Calu3 (cell line): ENCODE measurements at regions not wholly inside any gene's neighbourhood (a gene's known extent, or its start where the extent isn't known, plus 50 kb on each side); places are given as distances from the start of the nearest gene placed in this dataset.

Experiments
- BruUV-seq: library from RNA; stranded (reverse); fragments of 400-500 nt; replicated peaks from 2 replicates; lab custom pipeline; 2021; lab: Mats Ljungman, UMichigan
- CTCF ChIA-PET: fragments of 300-600 bp; sonication (Branson Sonifier 250); formaldehyde crosslinking; loops from one replicate; lab custom pipeline; 2022; ENCODE audit warnings: antibody characterized with exemption; lab: Charles Lee
- DNase-seq: peaks from one replicate; pipeline ENCODE4 v3.0.0; 2022
- H3K27ac Mint-ChIP-seq: one replicate; pipeline ENCODE4 v1.8.0; 2022; ENCODE audit warnings: mixed read lengths; ENCODE audit not compliant: unreplicated experiment
- H3K27me3 Mint-ChIP-seq: one replicate; pipeline ENCODE4 v1.8.0; 2022; ENCODE audit warnings: mixed read lengths; ENCODE audit not compliant: unreplicated experiment
- H3K36me3 Mint-ChIP-seq: one replicate; pipeline ENCODE4 v1.8.0; 2022; ENCODE audit warnings: mild to moderate bottlenecking, moderate library complexity, mixed read lengths; ENCODE audit not compliant: insufficient read depth, unreplicated experiment
- H3K4me1 Mint-ChIP-seq: one replicate; pipeline ENCODE4 v1.8.0; 2022; ENCODE audit warnings: mild to moderate bottlenecking, low read depth, mixed read lengths; ENCODE audit not compliant: unreplicated experiment
- H3K4me3 Mint-ChIP-seq: one replicate; pipeline ENCODE4 v1.8.0; 2022; ENCODE audit warnings: mild to moderate bottlenecking, low read depth, moderate library complexity, mixed read lengths; ENCODE audit not compliant: unreplicated experiment
- H3K9me3 Mint-ChIP-seq: one replicate; pipeline ENCODE4 v1.8.0; 2022; ENCODE audit warnings: low read depth, mixed read lengths; ENCODE audit not compliant: unreplicated experiment
- CTCF ChIP-seq: fragments of 200-600 bp; IDR thresholded peaks from one replicate; pipeline ENCODE4 v1.8.0; 2022; ENCODE audit warnings: antibody characterized with exemption; ENCODE audit not compliant: unreplicated experiment
- intact Hi-C: fragments of 100-400 bp; cut with micrococcal nuclease; formaldehyde crosslinking; loops from one replicate; pipeline ENCODE4 v1.10.0; 2022; ENCODE audit not compliant: unreplicated experiment

- Mint-ChIP-seq H3K27ac (no peak overlapping the region), H3K9me3 (peaks cover 3% of the 10 kb centered on the region)
Observed at GRCh38 chr13:52932649-52933048, 84.2 kb upstream of the PCDH8 start.

GRCh38 chr13:52931539-52932431, 83.3 kb upstream of the PCDH8 start:
- H3K27ac Mint-ChIP-seq: no peak overlapping the region
- H3K9me3 Mint-ChIP-seq: peaks cover 3% of the 10 kb centered on the region
- intact Hi-C loops: no loop called here
- CTCF ChIA-PET: no interaction called here
- no peak overlapping the region for H3K4me3 Mint-ChIP-seq
- no peak for DNase-seq
- H3K27me3 Mint-ChIP-seq: peaks cover 48% of the 10 kb centered on the region
- no TSS peak for BruUV-seq
- H3K4me1 Mint-ChIP-seq: no peaks in the 10 kb centered on the region
- no peak for TF ChIP-seq CTCF
- H3K36me3 Mint-ChIP-seq: no peaks in the 10 kb centered on the region

More at GRCh38 chr13:52932649-52933048, 84.2 kb upstream of the PCDH8 start:
- Mint-ChIP-seq H3K27me3 (peaks cover 46% of the 10 kb centered on the region), H3K36me3 (no peaks in the 10 kb centered on the region), H3K4me1 (no peaks in the 10 kb centered on the region), H3K4me3 (no peak overlapping the region)
- intact Hi-C loops: no loop called here
- no peak for DNase-seq
- no TSS peak for BruUV-seq
- TF ChIP-seq CTCF: no peak
- CTCF ChIA-PET: no interaction called here

DNA sequence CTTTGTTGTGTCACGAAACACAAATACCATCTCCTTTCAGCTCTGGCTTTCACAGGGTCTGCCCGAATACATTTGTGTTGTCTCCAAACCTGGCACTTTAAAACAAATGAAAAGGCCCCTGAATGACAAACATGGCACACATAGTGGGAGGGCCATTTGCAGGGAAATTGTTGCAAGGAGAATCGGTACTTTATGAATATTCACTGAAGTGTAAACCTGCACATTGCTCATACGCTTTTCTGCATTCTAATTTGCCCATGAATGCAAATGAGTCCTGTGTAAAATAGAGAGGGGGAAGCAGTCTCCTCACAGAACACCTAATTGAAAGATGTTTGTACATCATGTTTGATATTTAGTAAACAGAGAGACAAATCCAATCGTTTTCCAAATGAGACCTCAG, 82.7 kb upstream of the PCDH8 start:
- Mint-ChIP-seq H3K4me1 (no peaks in the 10 kb centered on the region), H3K36me3 (no peaks in the 10 kb centered on the region)
- BruUV-seq: no TSS peak

GRCh38 chr13:52929846-52930245, 81.4 kb upstream of the PCDH8 start:
- intact Hi-C loops: no loop called here
- Mint-ChIP-seq H3K27me3 (peaks cover 31% of the 10 kb centered on the region), H3K9me3 (peaks cover 3% of the 10 kb centered on the region), H3K4me3 (no peak overlapping the region), H3K36me3 (no peaks in the 10 kb centered on the region), H3K4me1 (no peaks in the 10 kb centered on the region), H3K27ac (no peak overlapping the region)
- no peak for DNase-seq
- BruUV-seq: no TSS peak
- no peak for TF ChIP-seq CTCF
- CTCF ChIA-PET: no interaction called here

More for the DNA sequence above, 82.7 kb upstream of the PCDH8 start:
- Mint-ChIP-seq H3K4me3 (no peak overlapping the region), H3K9me3 (peaks cover 3% of the 10 kb centered on the region), H3K27ac (no peak overlapping the region), H3K27me3 (peaks cover 44% of the 10 kb centered on the region)
- intact Hi-C loops: no loop called here
- CTCF ChIA-PET: no interaction called here
- TF ChIP-seq CTCF: no peak
- no peak for DNase-seq
